HEK293 (cell line): ENCODE measurements at regions not wholly inside any gene's neighbourhood (a gene's known extent, or its start where the extent isn't known, plus 50 kb on each side); places are given as distances from the start of the nearest gene placed in this dataset.

Source experiments
- CTCF ChIA-PET: fragments of 350-600 bp; formaldehyde crosslinking; extraction: SDS; loops from one replicate; lab custom pipeline; 2021; ENCODE audit warnings: antibody characterized with exemption; lab: Yijun Ruan, JAX
- POLR2A ChIA-PET: fragments of 300-600 bp; formaldehyde crosslinking; extraction: SDS; loops from one replicate; lab custom pipeline; 2020; ENCODE audit warnings: antibody characterized with exemption, inconsistent platforms; lab: Yijun Ruan, JAX
- H3K27ac ChIP-seq: fragments of 200-500 bp; sonication (Bioruptor generic); 2 replicates; pipeline ENCODE4 v1.5.1; 2014; ENCODE audit warnings: low read depth, low read length, control low read depth, inconsistent platforms; ENCODE audit errors: extremely low read depth
- H3K36me3 ChIP-seq, 2 experiments: fragments of 200-500 bp in 1 of 2; sonication (Bioruptor generic) in 1 of 2; 1 replicate in 1 of 2; 2 replicates in 1 of 2; pipeline ENCODE4 v1.5.1; 2014 to 2017; ENCODE audit warnings: inconsistent platforms in 2 of 2, low read length in 2 of 2; ENCODE audit not compliant: control insufficient read depth in 2 of 2, insufficient read depth in 1 of 2
- H3K4me1 ChIP-seq: fragments of 200-500 bp; sonication (Bioruptor generic); 2 replicates; pipeline ENCODE4 v1.5.1; 2014; ENCODE audit warnings: mild to moderate bottlenecking, low read length, inconsistent platforms; ENCODE audit not compliant: control insufficient read depth, insufficient read depth
- H3K4me3 ChIP-seq: 2 replicates; pipeline ENCODE4 v1.5.1; 2011; ENCODE audit warnings: low read depth, mild to moderate bottlenecking, control low read depth, low read length, moderate library complexity
- H3K9me3 ChIP-seq: fragments of 200-500 bp; sonication (Bioruptor generic); 2 replicates; pipeline ENCODE4 v1.5.1; 2014; ENCODE audit warnings: low read depth, low read length, inconsistent platforms; ENCODE audit not compliant: control insufficient read depth, insufficient read depth
- EGR2 ChIP-seq: fragments of 450-650 bp; formaldehyde crosslinking; IDR thresholded peaks from 2 replicates; pipeline ENCODE4 v1.5.1; 2016; ENCODE audit warnings: low read depth, missing biosample characterization, missing genetic modification characterization
- FEZF1 ChIP-seq: fragments of 450-650 bp; formaldehyde crosslinking; IDR thresholded peaks from 2 replicates; pipeline ENCODE4 v1.5.1; 2016; ENCODE audit warnings: missing biosample characterization, missing genetic modification characterization
- HOXD13 ChIP-seq: sonication (generic); formaldehyde crosslinking; IDR thresholded peaks from 2 replicates; pipeline ENCODE4 v1.8.0; 2022; ENCODE audit warnings: missing genetic modification reagents, borderline replicate concordance
- KLF1 ChIP-seq: fragments of 450-650 bp; formaldehyde crosslinking; IDR thresholded peaks from 2 replicates; pipeline ENCODE4 v1.5.1; 2016; ENCODE audit warnings: missing biosample characterization, missing genetic modification characterization
- KLF10 ChIP-seq: fragments of 450-650 bp; IDR thresholded peaks from 2 replicates; pipeline ENCODE4 v1.5.1; 2018; ENCODE audit warnings: missing biosample characterization, mild to moderate bottlenecking, missing genetic modification characterization
- SETDB1 ChIP-seq: IDR thresholded peaks from one replicate; pipeline ENCODE4 v1.6.1; 2017; ENCODE audit warnings: mild to moderate bottlenecking, low read length, moderate library complexity, mixed read lengths; ENCODE audit not compliant: insufficient read length
- YY1 ChIP-seq: fragments of 450-650 bp; formaldehyde crosslinking; IDR thresholded peaks from 2 replicates; pipeline ENCODE4 v1.5.1; 2018; ENCODE audit warnings: missing biosample characterization, missing genetic modification characterization
- ZBTB20 ChIP-seq: fragments of 450-650 bp; formaldehyde crosslinking; IDR thresholded peaks from 2 replicates; pipeline ENCODE4 v1.5.1; 2016; ENCODE audit warnings: missing biosample characterization, missing genetic modification characterization
- ZFP3 ChIP-seq: fragments of 450-650 bp; formaldehyde crosslinking; IDR thresholded peaks from 2 replicates; pipeline ENCODE4 v1.5.1; 2016; ENCODE audit warnings: low read depth, missing biosample characterization, missing genetic modification characterization
- ZNF114 ChIP-seq: fragments of 450-650 bp; formaldehyde crosslinking; IDR thresholded peaks from 2 replicates; pipeline ENCODE4 v1.5.0; 2017; ENCODE audit warnings: missing biosample characterization, missing genetic modification characterization
- ZNF223 ChIP-seq: fragments of 450-650 bp; formaldehyde crosslinking; IDR thresholded peaks from 2 replicates; pipeline ENCODE4 v1.5.1; 2016; ENCODE audit warnings: missing biosample characterization, missing genetic modification characterization
- ZNF23 ChIP-seq: fragments of 450-650 bp; formaldehyde crosslinking; IDR thresholded peaks from 2 replicates; pipeline ENCODE4 v1.5.1; 2016; ENCODE audit warnings: missing biosample characterization, missing genetic modification characterization, borderline replicate concordance
- ZNF24 ChIP-seq: fragments of 450-650 bp; formaldehyde crosslinking; IDR thresholded peaks from 2 replicates; pipeline ENCODE4 v1.5.1; 2016; ENCODE audit warnings: missing biosample characterization, missing genetic modification characterization
- ZNF354C ChIP-seq: fragments of 450-650 bp; formaldehyde crosslinking; IDR thresholded peaks from 2 replicates; pipeline ENCODE4 v1.5.1; 2016; ENCODE audit warnings: missing biosample characterization, missing genetic modification characterization, low read depth, borderline replicate concordance
- ZNF394 ChIP-seq: fragments of 450-650 bp; formaldehyde crosslinking; IDR thresholded peaks from 2 replicates; pipeline ENCODE4 v1.5.1; 2016; ENCODE audit warnings: missing biosample characterization, missing genetic modification characterization, mild to moderate bottlenecking, moderate library complexity, borderline replicate concordance
- ZNF529 ChIP-seq: fragments of 450-650 bp; formaldehyde crosslinking; IDR thresholded peaks from 2 replicates; pipeline ENCODE4 v1.5.1; 2017; ENCODE audit warnings: missing genetic modification characterization, missing biosample characterization; ENCODE audit not compliant: insufficient replicate concordance
- ZNF610 ChIP-seq: fragments of 450-650 bp; formaldehyde crosslinking; IDR thresholded peaks from 2 replicates; pipeline ENCODE4 v1.5.1; 2016; ENCODE audit warnings: missing biosample characterization, missing genetic modification characterization, borderline replicate concordance
- ZNF701 ChIP-seq: fragments of 450-650 bp; formaldehyde crosslinking; IDR thresholded peaks from 2 replicates; pipeline ENCODE4 v1.5.1; 2016; ENCODE audit warnings: missing biosample characterization, missing genetic modification characterization
- ZSCAN16 ChIP-seq: fragments of 450-650 bp; formaldehyde crosslinking; IDR thresholded peaks from 2 replicates; pipeline ENCODE4 v1.5.1; 2016; ENCODE audit warnings: missing biosample characterization, missing genetic modification characterization
- TF ChIP-seq, protein P1 (sequence below): fragments of 450-650 bp; formaldehyde crosslinking; IDR thresholded peaks from 2 replicates; pipeline ENCODE4 v1.5.1; 2016; ENCODE audit warnings: missing biosample characterization, missing genetic modification characterization, low read depth
- TF ChIP-seq, protein P2 (sequence below): fragments of 450-650 bp; formaldehyde crosslinking; IDR thresholded peaks from 2 replicates; pipeline ENCODE4 v1.5.0; 2017; ENCODE audit warnings: missing biosample characterization, missing genetic modification characterization, borderline replicate concordance
- TF ChIP-seq, protein P3 (sequence below): fragments of 450-650 bp; formaldehyde crosslinking; IDR thresholded peaks from 2 replicates; pipeline ENCODE4; 2016; ENCODE audit warnings: missing biosample characterization, missing genetic modification characterization
- TF ChIP-seq, protein P4 (sequence below): fragments of 450-650 bp; formaldehyde crosslinking; IDR thresholded peaks from 2 replicates; pipeline ENCODE4 v1.5.1; 2016; ENCODE audit warnings: missing biosample characterization, missing genetic modification characterization, borderline replicate concordance

GRCh38 chr3:104982130-104982529 is 384.6 kb upstream of the ALCAM start (continued):
- TF ChIP-seq ZSCAN16 (tag by site-specific recombination) (no peak), KLF10 (tag by site-specific recombination) (no peak), ZNF701 (tag by site-specific recombination) (no peak), ZNF23 (no peak), ZNF529 (tag by site-specific recombination) (no peak), YY1 (no peak)
- TF ChIP-seq, protein P1, sequence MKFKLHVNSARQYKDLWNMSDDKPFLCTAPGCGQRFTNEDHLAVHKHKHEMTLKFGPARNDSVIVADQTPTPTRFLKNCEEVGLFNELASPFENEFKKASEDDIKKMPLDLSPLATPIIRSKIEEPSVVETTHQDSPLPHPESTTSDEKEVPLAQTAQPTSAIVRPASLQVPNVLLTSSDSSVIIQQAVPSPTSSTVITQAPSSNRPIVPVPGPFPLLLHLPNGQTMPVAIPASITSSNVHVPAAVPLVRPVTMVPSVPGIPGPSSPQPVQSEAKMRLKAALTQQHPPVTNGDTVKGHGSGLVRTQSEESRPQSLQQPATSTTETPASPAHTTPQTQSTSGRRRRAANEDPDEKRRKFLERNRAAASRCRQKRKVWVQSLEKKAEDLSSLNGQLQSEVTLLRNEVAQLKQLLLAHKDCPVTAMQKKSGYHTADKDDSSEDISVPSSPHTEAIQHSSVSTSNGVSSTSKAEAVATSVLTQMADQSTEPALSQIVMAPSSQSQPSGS: no peak
- TF ChIP-seq, protein P2, sequence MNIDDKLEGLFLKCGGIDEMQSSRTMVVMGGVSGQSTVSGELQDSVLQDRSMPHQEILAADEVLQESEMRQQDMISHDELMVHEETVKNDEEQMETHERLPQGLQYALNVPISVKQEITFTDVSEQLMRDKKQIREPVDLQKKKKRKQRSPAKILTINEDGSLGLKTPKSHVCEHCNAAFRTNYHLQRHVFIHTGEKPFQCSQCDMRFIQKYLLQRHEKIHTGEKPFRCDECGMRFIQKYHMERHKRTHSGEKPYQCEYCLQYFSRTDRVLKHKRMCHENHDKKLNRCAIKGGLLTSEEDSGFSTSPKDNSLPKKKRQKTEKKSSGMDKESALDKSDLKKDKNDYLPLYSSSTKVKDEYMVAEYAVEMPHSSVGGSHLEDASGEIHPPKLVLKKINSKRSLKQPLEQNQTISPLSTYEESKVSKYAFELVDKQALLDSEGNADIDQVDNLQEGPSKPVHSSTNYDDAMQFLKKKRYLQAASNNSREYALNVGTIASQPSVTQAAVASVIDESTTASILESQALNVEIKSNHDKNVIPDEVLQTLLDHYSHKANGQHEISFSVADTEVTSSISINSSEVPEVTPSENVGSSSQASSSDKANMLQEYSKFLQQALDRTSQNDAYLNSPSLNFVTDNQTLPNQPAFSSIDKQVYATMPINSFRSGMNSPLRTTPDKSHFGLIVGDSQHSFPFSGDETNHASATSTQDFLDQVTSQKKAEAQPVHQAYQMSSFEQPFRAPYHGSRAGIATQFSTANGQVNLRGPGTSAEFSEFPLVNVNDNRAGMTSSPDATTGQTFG (tag by site-specific recombination): no peak
- TF ChIP-seq, all 188 proteins: peak for 0

DNA sequence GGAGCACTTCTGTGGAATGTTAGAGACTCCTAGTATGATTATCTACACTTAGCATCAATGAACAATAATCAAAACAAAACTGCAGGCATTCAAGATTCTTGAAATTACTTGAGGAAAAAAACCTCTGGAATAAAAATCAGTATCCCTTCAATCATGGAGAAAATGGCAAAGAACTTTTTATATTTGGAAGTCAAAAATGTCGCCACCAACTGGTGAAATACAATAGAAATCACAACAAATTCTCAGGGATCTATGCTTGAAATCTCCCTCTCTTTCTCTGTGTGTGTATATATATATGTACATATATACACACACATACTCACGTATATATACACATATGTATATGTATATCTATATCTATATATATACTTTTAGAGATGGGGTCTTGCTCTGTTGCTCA is 378.9 kb upstream of the ALCAM start:
- ChIA-PET POLR2A (no interaction called here), CTCF (interaction anchor here (1.2 kb wide), 1 partner anchor 8 kb away, joined by 4 read pairs; no protein-coding TSS in a partner anchor)
- Histone ChIP-seq H3K27ac (no peak overlapping the region), H3K36me3 (no peaks in the 10 kb centered on the region), H3K4me1 (no peaks in the 10 kb centered on the region), H3K9me3 (no peaks in the 10 kb centered on the region), H3K4me3 (no peak overlapping the region)
- TF ChIP-seq, protein P3, sequence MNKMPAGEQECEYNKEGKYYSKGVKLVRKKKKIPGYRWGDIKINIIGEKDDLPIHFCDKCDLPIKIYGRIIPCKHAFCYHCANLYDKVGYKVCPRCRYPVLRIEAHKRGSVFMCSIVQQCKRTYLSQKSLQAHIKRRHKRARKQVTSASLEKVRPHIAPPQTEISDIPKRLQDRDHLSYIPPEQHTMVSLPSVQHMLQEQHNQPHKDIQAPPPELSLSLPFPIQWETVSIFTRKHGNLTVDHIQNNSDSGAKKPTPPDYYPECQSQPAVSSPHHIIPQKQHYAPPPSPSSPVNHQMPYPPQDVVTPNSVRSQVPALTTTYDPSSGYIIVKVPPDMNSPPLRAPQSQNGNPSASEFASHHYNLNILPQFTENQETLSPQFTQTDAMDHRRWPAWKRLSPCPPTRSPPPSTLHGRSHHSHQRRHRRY: no peak
- no peak for TF ChIP-seq ZNF223 (tag by site-specific recombination)

GRCh38 chr3:104988496-104988895 is 378.2 kb upstream of the ALCAM start:
- no peaks in the 10 kb centered on the region for H3K36me3 ChIP-seq
- no peak overlapping the region for H3K4me3 ChIP-seq
- POLR2A ChIA-PET: no interaction called here
- no peak overlapping the region for H3K27ac ChIP-seq
- no peaks in the 10 kb centered on the region for H3K4me1 ChIP-seq
- CTCF ChIA-PET: interaction anchor here (0.6 kb wide), 1 partner anchor 61 kb away, joined by 5 read pairs; no protein-coding TSS in a partner anchor
- no peaks in the 10 kb centered on the region for H3K9me3 ChIP-seq
- TF ChIP-seq SETDB1 (no peak), ZBTB20 (tag by site-specific recombination) (no peak), ZNF610 (tag by site-specific recombination) (no peak), ZFP3 (no peak), ZNF354C (tag by site-specific recombination) (no peak), ZNF24 (no peak), ZNF394 (tag by site-specific recombination) (no peak), ZNF114 (tag by site-specific recombination) (no peak), FEZF1 (no peak), EGR2 (tag by site-specific recombination) (no peak), HOXD13 (CRISPR knock-in tag) (no peak), KLF1 (no peak)
- TF ChIP-seq, protein P4, sequence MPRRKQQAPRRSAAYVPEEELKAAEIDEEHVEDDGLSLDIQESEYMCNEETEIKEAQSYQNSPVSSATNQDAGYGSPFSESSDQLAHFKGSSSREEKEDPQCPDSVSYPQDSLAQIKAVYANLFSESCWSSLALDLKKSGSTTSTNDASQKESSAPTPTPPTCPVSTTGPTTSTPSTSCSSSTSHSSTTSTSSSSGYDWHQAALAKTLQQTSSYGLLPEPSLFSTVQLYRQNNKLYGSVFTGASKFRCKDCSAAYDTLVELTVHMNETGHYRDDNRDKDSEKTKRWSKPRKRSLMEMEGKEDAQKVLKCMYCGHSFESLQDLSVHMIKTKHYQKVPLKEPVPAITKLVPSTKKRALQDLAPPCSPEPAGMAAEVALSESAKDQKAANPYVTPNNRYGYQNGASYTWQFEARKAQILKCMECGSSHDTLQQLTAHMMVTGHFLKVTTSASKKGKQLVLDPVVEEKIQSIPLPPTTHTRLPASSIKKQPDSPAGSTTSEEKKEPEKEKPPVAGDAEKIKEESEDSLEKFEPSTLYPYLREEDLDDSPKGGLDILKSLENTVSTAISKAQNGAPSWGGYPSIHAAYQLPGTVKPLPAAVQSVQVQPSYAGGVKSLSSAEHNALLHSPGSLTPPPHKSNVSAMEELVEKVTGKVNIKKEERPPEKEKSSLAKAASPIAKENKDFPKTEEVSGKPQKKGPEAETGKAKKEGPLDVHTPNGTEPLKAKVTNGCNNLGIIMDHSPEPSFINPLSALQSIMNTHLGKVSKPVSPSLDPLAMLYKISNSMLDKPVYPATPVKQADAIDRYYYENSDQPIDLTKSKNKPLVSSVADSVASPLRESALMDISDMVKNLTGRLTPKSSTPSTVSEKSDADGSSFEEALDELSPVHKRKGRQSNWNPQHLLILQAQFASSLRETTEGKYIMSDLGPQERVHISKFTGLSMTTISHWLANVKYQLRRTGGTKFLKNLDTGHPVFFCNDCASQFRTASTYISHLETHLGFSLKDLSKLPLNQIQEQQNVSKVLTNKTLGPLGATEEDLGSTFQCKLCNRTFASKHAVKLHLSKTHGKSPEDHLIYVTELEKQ (tag by site-specific recombination): no peak
